SK-N-SH (cell line): ENCODE measurements at regions not wholly inside any gene's neighbourhood (a gene's known extent, or its start where the extent isn't known, plus 50 kb on each side); places are given as distances from the start of the nearest gene placed in this dataset.

Source experiments
- CTCF ChIA-PET: fragments of 300-600, 350-600 bp; formaldehyde crosslinking; extraction: SDS; loops from one replicate; lab custom pipeline; 2021; lab: Yijun Ruan, JAX
- POLR2A ChIA-PET: fragments of 350-600 bp; sonication (Branson Sonifier 250); formaldehyde crosslinking; extraction: SDS; loops from one replicate; lab custom pipeline; 2020; ENCODE audit warnings: antibody characterized with exemption, inconsistent platforms; lab: Yijun Ruan, JAX
- DNase-seq: peaks from one replicate; pipeline ENCODE4 v3.0.0; 2012
- H2AFZ ChIP-seq: fragments of 200-600 bp; sonication (generic); 2 replicates; pipeline ENCODE4 v1.8.1; 2016; ENCODE audit warnings: antibody characterized with exemption, mild to moderate bottlenecking, low read depth
- H3F3A ChIP-seq: fragments of 200-600 bp; sonication (generic); replicated peaks from 2 replicates; pipeline ENCODE3; 2016; ENCODE audit warnings: antibody characterized with exemption, mild to moderate bottlenecking; ENCODE audit not compliant: insufficient read depth
- H3K27ac ChIP-seq, 2 experiments: fragments of 200-500 bp in 1 of 2; fragments of 200-600 bp in 1 of 2; sonication (Bioruptor generic) in 1 of 2; sonication (generic), shearing (Covaris generic) in 1 of 2; 2 replicates each; pipeline versions ENCODE4 v1.5.1 to v1.6.1; 2014 to 2016; ENCODE audit warnings: low read depth in 2 of 2, inconsistent platforms in 1 of 2, low read length in 1 of 2, mild to moderate bottlenecking in 1 of 2, mixed read lengths in 1 of 2
- H3K27me3 ChIP-seq: fragments of 200-600 bp; sonication (generic), shearing (Covaris generic); 2 replicates; pipeline ENCODE4 v1.6.1; 2016; ENCODE audit warnings: mixed run types; ENCODE audit not compliant: insufficient read depth
- H3K36me3 ChIP-seq, 2 experiments: fragments of 200-500 bp in 1 of 2; fragments of 200-600 bp in 1 of 2; sonication (Bioruptor generic) in 1 of 2; sonication (generic) in 1 of 2; replicated peaks in 1 of 2; 2 replicates each; pipeline versions ENCODE3 to v1.5.1; 2014 to 2016; ENCODE audit warnings: low read length in 1 of 2, mild to moderate bottlenecking in 1 of 2; ENCODE audit not compliant: insufficient read depth in 2 of 2, control insufficient read depth in 1 of 2
- H3K4me1 ChIP-seq, 2 experiments: fragments of 200-500 bp in 1 of 2; fragments of 200-600 bp in 1 of 2; sonication (Bioruptor generic) in 1 of 2; sonication (generic), shearing (Covaris generic) in 1 of 2; 2 replicates each; pipeline versions ENCODE4 v1.5.1 to v1.6.1; 2014 to 2016; ENCODE audit warnings: low read depth in 1 of 2, low read length in 1 of 2, mixed run types in 1 of 2; ENCODE audit not compliant: insufficient read depth in 2 of 2, control insufficient read depth in 1 of 2
- H3K4me2 ChIP-seq: fragments of 200-600 bp; sonication (generic), shearing (Covaris generic); 2 replicates; pipeline ENCODE4 v1.6.1; 2017; ENCODE audit warnings: mixed run types
- H3K4me3 ChIP-seq, 2 experiments: fragments of 200-500 bp in 1 of 2; fragments of 200-600 bp in 1 of 2; sonication (Bioruptor generic) in 1 of 2; sonication (generic), shearing (Covaris generic) in 1 of 2; 2 replicates each; pipeline versions ENCODE4 v1.5.1 to v1.8.1; 2014 to 2016; ENCODE audit warnings: low read depth in 2 of 2, inconsistent platforms in 1 of 2, low read length in 1 of 2, mild to moderate bottlenecking in 1 of 2, mixed read lengths in 1 of 2, moderate library complexity in 1 of 2
- H3K79me2 ChIP-seq: fragments of 200-600 bp; sonication (generic); 2 replicates; pipeline ENCODE4 v1.8.1; 2017; ENCODE audit warnings: mild to moderate bottlenecking; ENCODE audit not compliant: insufficient read depth
- H3K9ac ChIP-seq: fragments of 200-600 bp; sonication (generic); 2 replicates; pipeline ENCODE4 v1.6.1; 2017; ENCODE audit warnings: mixed run types
- H3K9me2 ChIP-seq: fragments of 200-600 bp; sonication (generic); 2 replicates; pipeline ENCODE4 v1.6.1; 2017; ENCODE audit warnings: mixed run types
- H3K9me3 ChIP-seq: fragments of 200-600 bp; sonication (generic); 2 replicates; pipeline ENCODE4 v1.6.1; 2017; ENCODE audit warnings: mixed run types, mild to moderate bottlenecking, moderate library complexity
- H4K20me1 ChIP-seq: fragments of 200-600 bp; sonication (generic); 2 replicates; pipeline ENCODE4 v1.6.1; 2017; ENCODE audit warnings: mild to moderate bottlenecking, mixed run types; ENCODE audit not compliant: insufficient read depth
- CHD2 ChIP-seq: fragments of 150-350 bp; IDR thresholded peaks from 2 replicates; pipeline ENCODE4 v1.6.1; 2018; ENCODE audit warnings: low read length; ENCODE audit not compliant: partially characterized antibody
- CTCF ChIP-seq: fragments of 200-600 bp; sonication (generic); IDR thresholded peaks from 2 replicates; pipeline ENCODE4 v1.6.1; 2017; ENCODE audit warnings: antibody characterized with exemption, mild to moderate bottlenecking, moderate library complexity
- ELF1 ChIP-seq: IDR thresholded peaks from 2 replicates; pipeline ENCODE4 v1.4.0; 2012
- FOSL2 ChIP-seq: IDR thresholded peaks from 2 replicates; pipeline ENCODE4 v1.4.0; 2012; ENCODE audit warnings: low read depth, mild to moderate bottlenecking, moderate library complexity, borderline replicate concordance
- FOXJ3 ChIP-seq: sonication (generic); formaldehyde crosslinking; IDR thresholded peaks from 2 replicates; pipeline ENCODE4 v1.5.1; 2020; ENCODE audit warnings: mild to moderate bottlenecking, missing genetic modification reagents
- FOXM1 ChIP-seq: IDR thresholded peaks from 2 replicates; pipeline ENCODE4 v1.4.0; 2012; ENCODE audit warnings: low read depth, mild to moderate bottlenecking
- MEF2A ChIP-seq: IDR thresholded peaks from 2 replicates; pipeline ENCODE4 v1.4.0; 2012; ENCODE audit warnings: low read depth, borderline replicate concordance
- NFIC ChIP-seq: IDR thresholded peaks from 2 replicates; pipeline ENCODE4 v1.4.0; 2012; ENCODE audit warnings: borderline replicate concordance
- REST ChIP-seq: IDR thresholded peaks from 2 replicates; pipeline ENCODE4 v1.6.1; 2012; ENCODE audit warnings: mild to moderate bottlenecking, low read depth, low read length, moderate library complexity
- RFX5 ChIP-seq: IDR thresholded peaks from 2 replicates; pipeline ENCODE4 v1.6.1; 2012; ENCODE audit warnings: mild to moderate bottlenecking, improper control_type of control experiment, low read length
- SIN3A ChIP-seq: IDR thresholded peaks from 2 replicates; pipeline ENCODE4 v1.6.1; 2012; ENCODE audit warnings: low read depth, mild to moderate bottlenecking, low read length, moderate library complexity, borderline replicate concordance
- SMC3 ChIP-seq: IDR thresholded peaks from 2 replicates; pipeline ENCODE4 v1.6.1; 2012; ENCODE audit warnings: low read depth, low read length, improper control_type of control experiment
- TEAD4 ChIP-seq: IDR thresholded peaks from 2 replicates; pipeline ENCODE4 v1.4.0; 2012; ENCODE audit warnings: mild to moderate bottlenecking, borderline replicate concordance; ENCODE audit not compliant: insufficient read depth
- USF2 ChIP-seq: fragments of 150-350 bp; IDR thresholded peaks from 2 replicates; pipeline ENCODE4 v1.6.1; 2017; ENCODE audit warnings: antibody characterized with exemption, low read length, low read depth, borderline replicate concordance
- ZBTB33 ChIP-seq: IDR thresholded peaks from 2 replicates; pipeline ENCODE4 v1.4.0; 2012; ENCODE audit warnings: low read depth, borderline replicate concordance
- WGBS: methylation state at CpG from one replicate; pipeline ENCODE4 v1.1.6; 2017; ENCODE audit warnings: low lambda C conversion rate; 5-methylcytosine and 5-hydroxymethylcytosine counted together

GRCh38 chr7:52719677-52720076, 315.8 kb upstream of the POM121L12 start:
- DNase-seq: no peak
- no peaks in the 10 kb centered on the region for H3K9me2 ChIP-seq
- no peaks in the 10 kb centered on the region for H3K27me3 ChIP-seq
- ChIA-PET CTCF (no interaction called here), POLR2A (interaction anchor here (0.6 kb wide), 1 partner anchor 98 kb away, joined by 3 read pairs; no protein-coding TSS in a partner anchor)
- no peak overlapping the region for H3K4me3 ChIP-seq
- no peaks in the 10 kb centered on the region for H4K20me1 ChIP-seq
- H3K36me3 ChIP-seq: no peaks in the 10 kb centered on the region
- H3K9ac ChIP-seq: no peak overlapping the region
- 5% methylated on average over 3 of the region's 3 CpGs for WGBS
- no peaks in the 10 kb centered on the region for H3K9me3 ChIP-seq
- H3K4me1 ChIP-seq: no peaks in the 10 kb centered on the region
- no peaks in the 10 kb centered on the region for H3F3A ChIP-seq
- no peak for TF ChIP-seq CHD2
- no peak for TF ChIP-seq TEAD4
- TF ChIP-seq MEF2A: no peak
- TF ChIP-seq ELF1: no peak
- TF ChIP-seq FOXM1: no peak
- no peak for TF ChIP-seq RFX5
- no peak for TF ChIP-seq ZBTB33
- no peak for TF ChIP-seq REST
- no peak for TF ChIP-seq USF2
- no peak for TF ChIP-seq FOXJ3 (CRISPR knock-in tag)
- no peak for TF ChIP-seq CTCF
- no peak for TF ChIP-seq SIN3A
- TF ChIP-seq NFIC: no peak
- TF ChIP-seq FOSL2: no peak
- TF ChIP-seq SMC3: no peak
- no peak overlapping the region for H2AFZ ChIP-seq
- H3K4me2 ChIP-seq: no peak overlapping the region
- H3K79me2 ChIP-seq: no peaks in the 10 kb centered on the region
- no peak overlapping the region for H3K27ac ChIP-seq
